Suppressor macrophage treated with lipopolysaccharide for 4 hours (primary cell): ENCODE measurements at regions not wholly inside any gene's neighbourhood (a gene's known extent, or its start where the extent isn't known, plus 50 kb on each side); places are given as distances from the start of the nearest gene placed in this dataset.
A peak's percentile ranks its signal among the peaks of the same experiment; 100 is the strongest.

Experiments used
- DNase-seq: peaks from one replicate; pipeline ENCODE4 v3.0.0-alpha.2; 2020

GRCh38 chr6:139565591-139565990 is 191.1 kb upstream of the CITED2 start:
- DNase-seq = no peak

- DNase-seq = no peak
These were observed 183.1 kb upstream of the CITED2 start for GRCh38 chr6:139557547-139557946.

GRCh38 chr6:139556532-139556931 is 182.1 kb upstream of the CITED2 start:
- DNase-seq = no peak

- DNase-seq = no peak
These were observed 179.5 kb upstream of the CITED2 start for GRCh38 chr6:139553916-139554315.

- no peak for DNase-seq
These were observed 176.9 kb upstream of the CITED2 start for GRCh38 chr6:139551376-139551775.

GRCh38 chr6:139550361-139550760 is 175.9 kb upstream of the CITED2 start:
- DNase-seq = no peak

- no peak for DNase-seq
These were observed 175.2 kb upstream of the CITED2 start for GRCh38 chr6:139549561-139550070.

- DNase-seq = no peak
These were observed 173.4 kb upstream of the CITED2 start for GRCh38 chr6:139547804-139548203.

- no peak for DNase-seq
These were observed 172.8 kb upstream of the CITED2 start for GRCh38 chr6:139547122-139547776.

- DNase-seq = no peak
These were observed 171.6 kb upstream of the CITED2 start for GRCh38 chr6:139546106-139546472.

GRCh38 chr6:139545206-139546105 is 171.0 kb upstream of the CITED2 start:
- DNase-seq = no peak

- no peak for DNase-seq
These were observed 170.2 kb upstream of the CITED2 start for GRCh38 chr6:139544701-139545057.

- DNase-seq = no peak
These were observed 167.9 kb upstream of the CITED2 start for GRCh38 chr6:139542351-139542750.

GRCh38 chr6:139540894-139541293 is 166.4 kb upstream of the CITED2 start:
- no peak for DNase-seq

GRCh38 chr6:139540276-139540675 is 165.8 kb upstream of the CITED2 start:
- DNase-seq = peak; percentile 85

- no peak for DNase-seq
These were observed 165.4 kb upstream of the CITED2 start for GRCh38 chr6:139539852-139540251.

- no peak for DNase-seq
These were observed 163.9 kb upstream of the CITED2 start for GRCh38 chr6:139538366-139538765.

- no peak for DNase-seq
These were observed 162.5 kb upstream of the CITED2 start for GRCh38 chr6:139536751-139537617.

GRCh38 chr6:139534472-139535115 is 160.1 kb upstream of the CITED2 start:
- DNase-seq = no peak

GRCh38 chr6:139533573-139534471 is 159.4 kb upstream of the CITED2 start:
- DNase-seq = peak; percentile 65

- no peak for DNase-seq
These were observed 158.7 kb upstream of the CITED2 start for GRCh38 chr6:139533171-139533570.
